Stimulated activated effector memory CD8-positive, alpha-beta T cell treated with anti-CD3 and anti-CD28 coated beads, Interleukin-12 subunit alpha, Interleukin-12 subunit beta, amount 100 ng/mL, for 72 hours (primary cell): ENCODE measurements at regions not wholly inside any gene's neighbourhood (a gene's known extent, or its start where the extent isn't known, plus 50 kb on each side); places are given as distances from the start of the nearest gene placed in this dataset.
"Not testable (repeated sequence)": the region's sequence is repeated elsewhere in the genome, so short reads cannot be mapped to it uniquely, and the experiment has no call there.

ENCODE experiments used
- ATAC-seq: fragments of 150-1000 bp; cut with Tn5 transposase; 2 replicates; pipeline ENCODE4 v1.10.0; 2021
- DNase-seq, 2 donors: peaks; one replicate each; pipeline ENCODE4 v3.0.0; 2021 to 2022; ENCODE audit warnings: low spot score in 2 of 2
- H3K27ac Mint-ChIP-seq: one replicate; pipeline ENCODE4 v1.8.0; 2022; ENCODE audit warnings: mild to moderate bottlenecking, mixed read lengths
- H3K36me3 Mint-ChIP-seq: one replicate; pipeline ENCODE4 v1.8.0; 2022; ENCODE audit warnings: mild to moderate bottlenecking, mixed read lengths
- H3K4me1 Mint-ChIP-seq: one replicate; pipeline ENCODE4 v1.8.0; 2022; ENCODE audit warnings: mixed read lengths
- H3K4me3 Mint-ChIP-seq: one replicate; pipeline ENCODE4 v1.8.0; 2022; ENCODE audit warnings: mild to moderate bottlenecking, mixed read lengths
- H3K9me3 Mint-ChIP-seq: one replicate; pipeline ENCODE4 v1.8.0; 2022; ENCODE audit warnings: mixed read lengths

GRCh38 chr14:55845963-55846825 lies 266.2 kb downstream of the KTN1 start:
- H3K27ac Mint-ChIP-seq: no peak overlapping the region
- ATAC-seq (no peak), DNase-seq (no peak)
- no peaks in the 10 kb centered on the region for H3K36me3 Mint-ChIP-seq
- H3K4me1 Mint-ChIP-seq: no peaks in the 10 kb centered on the region
- no peaks in the 10 kb centered on the region for H3K9me3 Mint-ChIP-seq
- no peak overlapping the region for H3K4me3 Mint-ChIP-seq

GRCh38 chr14:55846826-55847446 lies 266.9 kb downstream of the KTN1 start:
- no peak for ATAC-seq
- no peaks in the 10 kb centered on the region for H3K4me1 Mint-ChIP-seq
- H3K36me3 Mint-ChIP-seq: no peaks in the 10 kb centered on the region
- H3K9me3 Mint-ChIP-seq: no peaks in the 10 kb centered on the region
- no peak for DNase-seq
- no peak overlapping the region for H3K4me3 Mint-ChIP-seq
- H3K27ac Mint-ChIP-seq: no peak overlapping the region

GRCh38 chr14:55847766-55848165 lies 267.8 kb downstream of the KTN1 start:
- Mint-ChIP-seq H3K36me3 (no peaks in the 10 kb centered on the region), H3K27ac (no peak overlapping the region)

GRCh38 chr14:55848964-55849363 lies 269.0 kb downstream of the KTN1 start:
- no peak overlapping the region for H3K27ac Mint-ChIP-seq
- H3K36me3 Mint-ChIP-seq: no peaks in the 10 kb centered on the region
- DNase-seq: no peak
- H3K4me1 Mint-ChIP-seq: no peaks in the 10 kb centered on the region
- H3K4me3 Mint-ChIP-seq: no peak overlapping the region
- H3K9me3 Mint-ChIP-seq: no peaks in the 10 kb centered on the region
- ATAC-seq: peak; percentile 48

More at GRCh38 chr14:55847766-55848165, 267.8 kb downstream of the KTN1 start:
- H3K4me1 Mint-ChIP-seq: no peaks in the 10 kb centered on the region
- no peak overlapping the region for H3K4me3 Mint-ChIP-seq
- DNase-seq (no peak), ATAC-seq (no peak)
- H3K9me3 Mint-ChIP-seq: no peaks in the 10 kb centered on the region

GRCh38 chr14:55849833-55850232 lies 268.4 kb upstream of the PELI2 start:
- ATAC-seq (no peak), DNase-seq (no peak)
- no peak overlapping the region for H3K4me3 Mint-ChIP-seq
- H3K4me1 Mint-ChIP-seq: no peaks in the 10 kb centered on the region
- no peaks in the 10 kb centered on the region for H3K9me3 Mint-ChIP-seq
- H3K27ac Mint-ChIP-seq: no peak overlapping the region
- no peaks in the 10 kb centered on the region for H3K36me3 Mint-ChIP-seq

- ATAC-seq (no peak), DNase-seq (no peak)
- Mint-ChIP-seq H3K4me3 (no peak overlapping the region), H3K9me3 (no peaks in the 10 kb centered on the region), H3K4me1 (no peaks in the 10 kb centered on the region), H3K27ac (no peak overlapping the region), H3K36me3 (no peaks in the 10 kb centered on the region)
Measured at GRCh38 chr14:55850825-55851241, 267.4 kb upstream of the PELI2 start.

GRCh38 chr14:55851301-55851700 lies 266.9 kb upstream of the PELI2 start:
- H3K9me3 Mint-ChIP-seq: no peaks in the 10 kb centered on the region

GRCh38 chr14:55851961-55852360 lies 266.2 kb upstream of the PELI2 start:
- Mint-ChIP-seq H3K9me3 (no peaks in the 10 kb centered on the region), H3K27ac (no peak overlapping the region), H3K36me3 (no peaks in the 10 kb centered on the region), H3K4me3 (no peak overlapping the region), H3K4me1 (no peaks in the 10 kb centered on the region)
- ATAC-seq: no peak
- DNase-seq: no peak

More at GRCh38 chr14:55851301-55851700, 266.9 kb upstream of the PELI2 start:
- DNase-seq: no peak
- Mint-ChIP-seq H3K27ac (no peak overlapping the region), H3K4me1 (no peaks in the 10 kb centered on the region), H3K4me3 (no peak overlapping the region), H3K36me3 (no peaks in the 10 kb centered on the region)
- no peak for ATAC-seq

- DNase-seq: no peak
- Mint-ChIP-seq H3K4me1 (no peaks in the 10 kb centered on the region), H3K9me3 (peaks cover 9% of the 10 kb centered on the region), H3K27ac (no peak overlapping the region), H3K4me3 (no peak overlapping the region), H3K36me3 (no peaks in the 10 kb centered on the region)
- no peak for ATAC-seq
Measured at GRCh38 chr14:55855751-55856150, 262.5 kb upstream of the PELI2 start.

- no peak overlapping the region for H3K27ac Mint-ChIP-seq
- no peak overlapping the region for H3K4me3 Mint-ChIP-seq
- H3K9me3 Mint-ChIP-seq: peaks cover 9% of the 10 kb centered on the region
- H3K4me1 Mint-ChIP-seq: no peaks in the 10 kb centered on the region
- H3K36me3 Mint-ChIP-seq: no peaks in the 10 kb centered on the region
- ATAC-seq (no peak), DNase-seq (no peak)
Measured at GRCh38 chr14:55858604-55859003, 259.6 kb upstream of the PELI2 start.

GRCh38 chr14:55861561-55861960 lies 256.6 kb upstream of the PELI2 start:
- not testable (repeated sequence) for H3K36me3 Mint-ChIP-seq, H3K9me3 Mint-ChIP-seq, H3K4me1 Mint-ChIP-seq, ATAC-seq, H3K27ac Mint-ChIP-seq, H3K4me3 Mint-ChIP-seq, DNase-seq

GRCh38 chr14:55864890-55865655 lies 253.1 kb upstream of the PELI2 start:
- H3K36me3 Mint-ChIP-seq: no peaks in the 10 kb centered on the region
- H3K4me3 Mint-ChIP-seq: no peak overlapping the region
- DNase-seq (no peak), ATAC-seq (peak; percentile 24)
- H3K27ac Mint-ChIP-seq: no peak overlapping the region
- H3K9me3 Mint-ChIP-seq: peaks cover 4% of the 10 kb centered on the region
- H3K4me1 Mint-ChIP-seq: no peaks in the 10 kb centered on the region

- Mint-ChIP-seq H3K36me3 (no peaks in the 10 kb centered on the region), H3K4me1 (no peaks in the 10 kb centered on the region), H3K4me3 (no peak overlapping the region), H3K9me3 (no peaks in the 10 kb centered on the region), H3K27ac (no peak overlapping the region)
- no peak for ATAC-seq
- DNase-seq: no peak
Measured at GRCh38 chr14:55867311-55867710, 250.9 kb upstream of the PELI2 start.

- no peak overlapping the region for H3K4me3 Mint-ChIP-seq
- no peaks in the 10 kb centered on the region for H3K9me3 Mint-ChIP-seq
- DNase-seq: no peak
- H3K36me3 Mint-ChIP-seq: no peaks in the 10 kb centered on the region
- H3K4me1 Mint-ChIP-seq: no peaks in the 10 kb centered on the region
- no peak overlapping the region for H3K27ac Mint-ChIP-seq
- ATAC-seq: no peak
Measured at GRCh38 chr14:55867719-55868118, 250.5 kb upstream of the PELI2 start.

- no peaks in the 10 kb centered on the region for H3K4me1 Mint-ChIP-seq
- no peaks in the 10 kb centered on the region for H3K36me3 Mint-ChIP-seq
- DNase-seq (no peak), ATAC-seq (no peak)
- no peak overlapping the region for H3K4me3 Mint-ChIP-seq
- no peaks in the 10 kb centered on the region for H3K9me3 Mint-ChIP-seq
- H3K27ac Mint-ChIP-seq: no peak overlapping the region
Measured at GRCh38 chr14:55869397-55870049, 248.7 kb upstream of the PELI2 start.
